CD14-positive monocyte (primary cell): ENCODE measurements at regions not wholly inside any gene's neighbourhood (a gene's known extent, or its start where the extent isn't known, plus 50 kb on each side); places are given as distances from the start of the nearest gene placed in this dataset.
"Not testable (repeated sequence)": the region's sequence is repeated elsewhere in the genome, so short reads cannot be mapped to it uniquely, and the experiment has no call there.

Source experiments
- DNase-seq, 3 donors: peaks; one replicate each; pipeline ENCODE4 v3.0.0-alpha.2; 2011 to 2022
- H2AFZ ChIP-seq: 2 replicates; pipeline ENCODE4 v1.6.0; 2012; ENCODE audit warnings: mild to moderate bottlenecking, low read depth, low read length, inconsistent platforms; ENCODE audit not compliant: insufficient read depth, poor library complexity, severe bottlenecking
- H3K27ac ChIP-seq, 2 donors: 1 replicate in 1 of 2; 2 replicates in 1 of 2; pipeline ENCODE4 v1.5.1; 2012 to 2013; ENCODE audit warnings: low read length in 2 of 2, control low read depth in 1 of 2, inconsistent platforms in 1 of 2, low read depth in 1 of 2, mild to moderate bottlenecking in 1 of 2
- H3K27me3 ChIP-seq, 2 donors: one replicate each; pipeline versions ENCODE4 v1.6.0 to v1.6.1; 2011 to 2013; ENCODE audit warnings: low read length in 2 of 2; ENCODE audit not compliant: control insufficient read depth in 2 of 2, insufficient read depth in 2 of 2
- H3K36me3 ChIP-seq, 2 donors: replicated peaks in 1 of 2; 1 replicate in 1 of 2; 2 replicates in 1 of 2; pipeline versions ENCODE4 v1.5.1 to v1.6.1; 2012 to 2013; ENCODE audit warnings: low read length in 2 of 2, control low read depth in 1 of 2, inconsistent platforms in 1 of 2, mild to moderate bottlenecking in 1 of 2; ENCODE audit not compliant: insufficient read depth in 2 of 2, control insufficient read depth in 1 of 2
- H3K4me1 ChIP-seq, 2 donors: 1 replicate in 1 of 2; 2 replicates in 1 of 2; pipeline versions ENCODE4 v1.5.1 to v1.6.1; 2012 to 2013; ENCODE audit warnings: low read length in 2 of 2, control low read depth in 1 of 2, inconsistent platforms in 1 of 2, mild to moderate bottlenecking in 1 of 2, moderate library complexity in 1 of 2; ENCODE audit not compliant: insufficient read depth in 2 of 2, control insufficient read depth in 1 of 2
- H3K4me2 ChIP-seq: replicated peaks from 2 replicates; pipeline ENCODE3; 2012; ENCODE audit warnings: low read length, moderate library complexity, mild to moderate bottlenecking; ENCODE audit not compliant: poor library complexity, severe bottlenecking; ENCODE audit errors: extremely low read depth
- H3K4me3 ChIP-seq, 3 experiments: fragments of 200-600 bp in 1 of 3; sonication (generic) in 1 of 3; replicated peaks in 1 of 3; 1 replicate in 2 of 3; 2 replicates in 1 of 3; pipeline ENCODE4 v1.5.1; 2011 to 2013; ENCODE audit warnings: low read length in 3 of 3, mild to moderate bottlenecking in 3 of 3, control low read depth in 2 of 3, low read depth in 2 of 3, inconsistent platforms in 1 of 3, moderate library complexity in 1 of 3
- H3K79me2 ChIP-seq: 2 replicates; pipeline ENCODE4 v1.6.0; 2012; ENCODE audit warnings: mild to moderate bottlenecking, control low read depth, inconsistent platforms, low read length, moderate library complexity; ENCODE audit not compliant: insufficient read depth
- H3K9ac ChIP-seq: 2 replicates; pipeline ENCODE4 v1.6.0; 2017; ENCODE audit warnings: low read length, mild to moderate bottlenecking; ENCODE audit not compliant: insufficient read depth, poor library complexity, severe bottlenecking
- H3K9me3 ChIP-seq, 2 donors: replicated peaks in 1 of 2; 1 replicate in 1 of 2; 2 replicates in 1 of 2; pipeline versions ENCODE4 v1.5.1 to v1.6.1; 2012 to 2013; ENCODE audit warnings: low read length in 2 of 2, control low read depth in 1 of 2; ENCODE audit not compliant: control insufficient read depth in 1 of 2, insufficient read depth in 1 of 2
- H4K20me1 ChIP-seq: 2 replicates; pipeline ENCODE4 v1.6.0; 2012; ENCODE audit warnings: mild to moderate bottlenecking, low read length, control low read depth, moderate library complexity; ENCODE audit not compliant: insufficient read depth
- H3K27ac Mint-ChIP-seq, 7 donors: one replicate each; pipeline ENCODE4 v1.8.0; 2020; ENCODE audit warnings: mild to moderate bottlenecking in 7 of 7, mixed read lengths in 7 of 7, moderate library complexity in 6 of 7, inconsistent platforms in 2 of 7
- H3K27me3 Mint-ChIP-seq, 3 donors: one replicate each; pipeline ENCODE4 v1.8.0; 2021 to 2022; ENCODE audit warnings: low read depth in 3 of 3, mild to moderate bottlenecking in 3 of 3, mixed read lengths in 3 of 3, moderate library complexity in 3 of 3, inconsistent platforms in 1 of 3
- H3K36me3 Mint-ChIP-seq, 2 donors: one replicate each; pipeline ENCODE4 v1.8.0; 2020; ENCODE audit warnings: mixed read lengths in 2 of 2, inconsistent platforms in 1 of 2, mild to moderate bottlenecking in 1 of 2
- H3K4me1 Mint-ChIP-seq: one replicate; pipeline ENCODE4 v1.8.0; 2020; ENCODE audit warnings: mild to moderate bottlenecking, mixed read lengths
- H3K4me3 Mint-ChIP-seq, 2 donors: one replicate each; pipeline ENCODE4 v1.8.0; 2020; ENCODE audit warnings: mild to moderate bottlenecking in 2 of 2, mixed read lengths in 2 of 2, moderate library complexity in 1 of 2
- H3K9me3 Mint-ChIP-seq, 7 donors: one replicate each; pipeline ENCODE4 v1.8.0; 2020 to 2022; ENCODE audit warnings: mixed read lengths in 7 of 7, mild to moderate bottlenecking in 6 of 7, moderate library complexity in 6 of 7, inconsistent platforms in 2 of 7
- CTCF ChIP-seq: fragments of 200-600 bp; IDR thresholded peaks from one replicate; pipeline ENCODE4 v1.8.0; 2022; ENCODE audit warnings: antibody characterized with exemption, mild to moderate bottlenecking
- WGBS: methylation state at CpG from one replicate; pipeline ENCODE4 v1.1.5; 2013; ENCODE audit warnings: missing lambda C conversion rate; ENCODE audit not compliant: insufficient coverage; 5-methylcytosine and 5-hydroxymethylcytosine counted together
- intact Hi-C, 2 donors: fragments of 100-400 bp; cut with micrococcal nuclease; formaldehyde crosslinking; loops; one replicate each; pipeline versions ENCODE4 v1.15.0 to v1.15.1; 2023

- H3K27ac ChIP-seq = no peak overlapping the region
- no peaks in the 10 kb centered on the region for H3K36me3 ChIP-seq
- H3K9ac ChIP-seq = no peak overlapping the region
- TF ChIP-seq CTCF = no peak
- no peaks in the 10 kb centered on the region for H3K79me2 ChIP-seq
- no peaks in the 10 kb centered on the region for H3K27me3 ChIP-seq
- intact Hi-C loops = loop anchor here in 1 of 2 donors (10.0 kb wide), 1 partner anchor 218 kb away; no protein-coding TSS in a partner anchor
- no peaks in the 10 kb centered on the region for H4K20me1 ChIP-seq
- Mint-ChIP-seq H3K27ac (peak overlapping the region in 1 of 7 donors; percentile 31), H3K9me3 (peaks cover 0 to 2% (median 0%) of the 10 kb centered on the region in 7 donors), H3K4me3 (no peak overlapping the region), H3K36me3 (peaks cover 0 to 2% of the 10 kb centered on the region in 2 donors), H3K4me1 (peaks cover 59% of the 10 kb centered on the region), H3K27me3 (peaks cover 3 to 7% (median 3%) of the 10 kb centered on the region in 3 donors)
- WGBS = no CpG with 5 or more reads among the region's 7 CpGs
- H3K9me3 ChIP-seq = no peaks in the 10 kb centered on the region
- H3K4me2 ChIP-seq = no peak overlapping the region
- H3K4me3 ChIP-seq = no peak overlapping the region
- H2AFZ ChIP-seq = no peak overlapping the region
- peaks cover 58 to 63% of the 10 kb centered on the region in 2 donors for H3K4me1 ChIP-seq
- no peak for DNase-seq
Observed at GRCh38 chr2:128516938-128517337, 198.3 kb upstream of the HS6ST1 start.

- WGBS = 92% methylated on average over 5 of the region's 16 CpGs
Observed at GRCh38 chr2:128519028-128519427, 200.4 kb upstream of the HS6ST1 start.

More at GRCh38 chr2:128519028-128519427, 200.4 kb upstream of the HS6ST1 start:
- not testable (repeated sequence) for H3K4me3 ChIP-seq, H3K4me3 Mint-ChIP-seq, DNase-seq, H3K79me2 ChIP-seq, H3K36me3 Mint-ChIP-seq, H3K27me3 Mint-ChIP-seq, H3K36me3 ChIP-seq, H3K9me3 Mint-ChIP-seq, H4K20me1 ChIP-seq, H2AFZ ChIP-seq, H3K4me2 ChIP-seq, H3K27ac ChIP-seq, H3K9ac ChIP-seq, H3K27me3 ChIP-seq, H3K9me3 ChIP-seq
- Mint-ChIP-seq H3K27ac (peak overlapping the region in 2 of 7 donors; percentile 31 to 59), H3K4me1 (peaks cover 39% of the 10 kb centered on the region)
- peaks cover 37 to 42% of the 10 kb centered on the region in 2 donors for H3K4me1 ChIP-seq
- intact Hi-C loops = loop anchor here in 1 of 2 donors (10.0 kb wide), 1 partner anchor 216 kb away; no protein-coding TSS in a partner anchor
